ENCODE measurements at regions not wholly inside any gene's neighbourhood (a gene's known extent, or its start where the extent isn't known, plus 50 kb on each side); places are given as distances from the start of the nearest gene placed in this dataset.

GRCh38 chr15:31473385-31474058, 146.9 kb downstream of the KLF13 start:
- no peak for DNase-seq

GRCh38 chr15:31474059-31474868, 147.6 kb downstream of the KLF13 start:
- DNase-seq = no peak

- DNase-seq = no peak
These were observed 149.7 kb downstream of the KLF13 start for GRCh38 chr15:31476236-31476810.

GRCh38 chr15:31476866-31477265, 150.2 kb downstream of the KLF13 start:
- DNase-seq = no peak

- DNase-seq = no peak
These were observed 150.7 kb downstream of the KLF13 start for GRCh38 chr15:31477301-31477700.

- DNase-seq = no peak
These were observed 151.4 kb downstream of the KLF13 start for GRCh38 chr15:31477851-31478701.

- DNase-seq = no peak
These were observed 152.1 kb downstream of the KLF13 start for GRCh38 chr15:31478702-31479221.

GRCh38 chr15:31480356-31481025, 153.9 kb downstream of the KLF13 start:
- no peak for DNase-seq

GRCh38 chr15:31481142-31481541, 154.5 kb downstream of the KLF13 start:
- no peak for DNase-seq

GRCh38 chr15:31482122-31482922, 155.7 kb downstream of the KLF13 start:
- DNase-seq = no peak

GRCh38 chr15:31483053-31483985, 156.7 kb downstream of the KLF13 start:
- DNase-seq = no peak

GRCh38 chr15:31483986-31484951, 157.6 kb downstream of the KLF13 start:
- DNase-seq = no peak

GRCh38 chr15:31484986-31485385, 158.4 kb downstream of the KLF13 start:
- no peak for DNase-seq

GRCh38 chr15:31485431-31485830, 158.8 kb downstream of the KLF13 start:
- DNase-seq = no peak

- DNase-seq = no peak
These were observed 159.4 kb downstream of the KLF13 start for GRCh38 chr15:31485911-31486461.

GRCh38 chr15:31486506-31486905, 159.9 kb downstream of the KLF13 start:
- no peak for DNase-seq

GRCh38 chr15:31486906-31487695, 160.5 kb downstream of the KLF13 start:
- no peak for DNase-seq

All from skin of body (tissue), 1 donor.